A549 (cell line): ENCODE measurements at regions not wholly inside any gene's neighbourhood (a gene's known extent, or its start where the extent isn't known, plus 50 kb on each side); places are given as distances from the start of the nearest gene placed in this dataset.

Experiments
- ATAC-seq, 2 experiments: fragments of 200-7000 bp in 1 of 2; fragments of >200 bp in 1 of 2; cut with Nextera tagmentation in 1 of 2; cut with Tn5 transposase in 1 of 2; 3 replicates each; pipeline versions ENCODE4 v1.8.0 to v1.9.1; 2018 to 2020; ENCODE audit warnings: mild to moderate bottlenecking in 1 of 2, moderate library complexity in 1 of 2
- CTCF ChIA-PET: fragments of 300-600 bp; sonication (Branson Sonifier 250); formaldehyde crosslinking; extraction: SDS; loops from one replicate; lab custom pipeline; 2021; ENCODE audit warnings: antibody characterized with exemption, inconsistent platforms; lab: Yijun Ruan, JAX
- POLR2A ChIA-PET: fragments of 350-600 bp; formaldehyde crosslinking; extraction: SDS; loops from one replicate; lab custom pipeline; 2021; ENCODE audit warnings: antibody characterized with exemption, inconsistent platforms; lab: Yijun Ruan, JAX
- DNase-seq, 2 experiments: peaks; one replicate each; pipeline versions ENCODE4 v3.0.0 to v3.0.0-alpha.2; 2011 to 2016; ENCODE audit warnings: low read depth in 1 of 2, low spot score in 1 of 2
- FAIRE-seq: peaks from 2 replicates; lab custom pipeline; 2011; peaks lifted over from hg19 to GRCh38; lab: Jason Lieb, UNC
- H3K27ac ChIP-seq, 2 experiments: fragments of >200 bp; sonication (Bioruptor Twin); formaldehyde crosslinking; 3 replicates each; pipeline ENCODE4 v1.5.1; 2016 to 2017
- H3K4me1 ChIP-seq: fragments of >200 bp; sonication (Bioruptor Twin); formaldehyde crosslinking; 3 replicates; pipeline ENCODE4 v1.6.1; 2016
- H3K4me2 ChIP-seq: fragments of >200 bp; sonication (Bioruptor Twin); formaldehyde crosslinking; 3 replicates; pipeline ENCODE4 v1.6.1; 2016
- H3K4me3 ChIP-seq: fragments of >200 bp; sonication (Bioruptor Twin); formaldehyde crosslinking; 3 replicates; pipeline ENCODE4 v1.5.1; 2016
- H3K9me3 ChIP-seq: fragments of >200 bp; sonication (Bioruptor Twin); formaldehyde crosslinking; 3 replicates; pipeline ENCODE4 v1.6.1; 2016
- EHF ChIP-seq: fragments of 250-450 bp; sonication (Bioruptor Pico); IDR thresholded peaks from 2 replicates; pipeline ENCODE4 v1.5.0; 2020; ENCODE audit warnings: mild to moderate bottlenecking
- FOSB ChIP-seq: fragments of 250-450 bp; sonication (Bioruptor Pico); IDR thresholded peaks from 2 replicates; pipeline ENCODE4 v1.5.0; 2020; ENCODE audit warnings: mild to moderate bottlenecking, moderate library complexity
- FOSL2 ChIP-seq, 2 experiments: fragments of 450-650 bp in 1 of 2; fragments of >200 bp in 1 of 2; sonication (Bioruptor Twin) in 1 of 2; formaldehyde crosslinking; IDR thresholded peaks; 2 replicates each; pipeline versions ENCODE4 v1.5.0 to v1.6.1; 2016 to 2020; ENCODE audit warnings: mild to moderate bottlenecking in 1 of 2, moderate library complexity in 1 of 2
- FOXS1 ChIP-seq: fragments of 250-450 bp; sonication (Bioruptor Pico); IDR thresholded peaks from 2 replicates; pipeline ENCODE4 v1.5.0; 2020; ENCODE audit warnings: mild to moderate bottlenecking, moderate library complexity
- HDAC2 ChIP-seq: fragments of 200-600 bp; sonication (generic); IDR thresholded peaks from 2 replicates; pipeline ENCODE4 v1.6.1; 2016
- HOXA7 ChIP-seq: fragments of 250-450 bp; sonication (Bioruptor Pico); IDR thresholded peaks from 2 replicates; pipeline ENCODE4 v1.5.0; 2020; ENCODE audit warnings: mild to moderate bottlenecking, moderate library complexity
- HOXB13 ChIP-seq: fragments of 250-450 bp; sonication (Bioruptor Pico); IDR thresholded peaks from 2 replicates; pipeline ENCODE4 v1.5.0; 2020; ENCODE audit warnings: low read depth, mild to moderate bottlenecking, moderate library complexity
- HOXB5 ChIP-seq: fragments of 250-450 bp; sonication (Bioruptor Pico); IDR thresholded peaks from 2 replicates; pipeline ENCODE4 v1.5.0; 2020; ENCODE audit warnings: mild to moderate bottlenecking, moderate library complexity
- JUN ChIP-seq, 2 experiments: fragments of >200 bp; sonication (Bioruptor Twin); formaldehyde crosslinking; IDR thresholded peaks; 2 replicates in 1 of 2; 3 replicates in 1 of 2; pipeline ENCODE4 v1.6.1; 2016 to 2017
- KDM5A ChIP-seq: fragments of 200-600 bp; sonication (generic); IDR thresholded peaks from 2 replicates; pipeline ENCODE4 v1.6.1; 2016; ENCODE audit warnings: antibody characterized with exemption, mild to moderate bottlenecking
- MAZ ChIP-seq: fragments of 150-350 bp; IDR thresholded peaks from 2 replicates; pipeline ENCODE4 v1.6.1; 2014; ENCODE audit warnings: antibody characterized with exemption, low read depth, low read length, borderline replicate concordance
- MYC ChIP-seq: IDR thresholded peaks from 2 replicates; pipeline ENCODE4 v1.6.1; 2012; ENCODE audit warnings: mild to moderate bottlenecking, inconsistent platforms, low read length, improper control_type of control experiment, borderline replicate concordance
- NR3C1 ChIP-seq: fragments of >200 bp; sonication (Bioruptor Twin); formaldehyde crosslinking; IDR thresholded peaks from 3 replicates; pipeline ENCODE4 v1.6.1; 2017
- PHF8 ChIP-seq: fragments of 200-600 bp; sonication (generic); IDR thresholded peaks from 2 replicates; pipeline ENCODE4 v1.6.1; 2016; ENCODE audit warnings: low read depth, mild to moderate bottlenecking, antibody characterized with exemption, moderate library complexity, borderline replicate concordance
- RAD21 ChIP-seq, 2 experiments: fragments of >200 bp in 1 of 2; sonication (Bioruptor Twin) in 1 of 2; formaldehyde crosslinking in 1 of 2; IDR thresholded peaks in 1 of 2; conservative IDR thresholded peaks in 1 of 2; 2 replicates in 1 of 2; 3 replicates in 1 of 2; pipeline ENCODE4 v1.6.1; 2012 to 2018; ENCODE audit warnings: inconsistent platforms in 1 of 2
- RFX5 ChIP-seq: fragments of 450-650 bp; IDR thresholded peaks from 2 replicates; pipeline ENCODE4 v1.7.1; 2014; ENCODE audit warnings: antibody characterized with exemption, mild to moderate bottlenecking, moderate library complexity
- SREBF2 ChIP-seq: fragments of 450-650 bp; IDR thresholded peaks from 2 replicates; pipeline ENCODE4 v1.6.1; 2014; ENCODE audit warnings: mild to moderate bottlenecking, moderate library complexity
- TFCP2L1 ChIP-seq: fragments of 250-450 bp; sonication (Bioruptor Pico); IDR thresholded peaks from 2 replicates; pipeline ENCODE4 v1.5.0; 2021; ENCODE audit warnings: mild to moderate bottlenecking
- ZSCAN20 ChIP-seq: fragments of 250-450 bp; sonication (Bioruptor Pico); IDR thresholded peaks from 2 replicates; pipeline ENCODE4 v1.8.0; 2022; ENCODE audit warnings: mild to moderate bottlenecking, moderate library complexity
- WGBS: methylation state at CpG from one replicate; pipeline ENCODE4 v1.1.6; 2017; ENCODE audit errors: missing lambda C conversion rate; 5-methylcytosine and 5-hydroxymethylcytosine counted together
- TF ChIP-seq, protein P1 (sequence below): IDR thresholded peaks from 2 replicates; pipeline ENCODE4 v1.6.1; 2012
- TF ChIP-seq, protein P2 (sequence below): fragments of 450-650 bp; IDR thresholded peaks from 2 replicates; pipeline ENCODE4 v1.6.1; 2014; ENCODE audit warnings: antibody characterized with exemption
- TF ChIP-seq, protein P3 (sequence below): fragments of 250-450 bp; sonication (Bioruptor Pico); IDR thresholded peaks from 2 replicates; pipeline ENCODE4 v1.5.0; 2020; ENCODE audit warnings: low read depth, mild to moderate bottlenecking, moderate library complexity
- TF ChIP-seq, protein P4 (sequence below): IDR thresholded peaks from 2 replicates; pipeline ENCODE4 v1.6.1; 2012; ENCODE audit warnings: low read depth, borderline replicate concordance

DNA sequence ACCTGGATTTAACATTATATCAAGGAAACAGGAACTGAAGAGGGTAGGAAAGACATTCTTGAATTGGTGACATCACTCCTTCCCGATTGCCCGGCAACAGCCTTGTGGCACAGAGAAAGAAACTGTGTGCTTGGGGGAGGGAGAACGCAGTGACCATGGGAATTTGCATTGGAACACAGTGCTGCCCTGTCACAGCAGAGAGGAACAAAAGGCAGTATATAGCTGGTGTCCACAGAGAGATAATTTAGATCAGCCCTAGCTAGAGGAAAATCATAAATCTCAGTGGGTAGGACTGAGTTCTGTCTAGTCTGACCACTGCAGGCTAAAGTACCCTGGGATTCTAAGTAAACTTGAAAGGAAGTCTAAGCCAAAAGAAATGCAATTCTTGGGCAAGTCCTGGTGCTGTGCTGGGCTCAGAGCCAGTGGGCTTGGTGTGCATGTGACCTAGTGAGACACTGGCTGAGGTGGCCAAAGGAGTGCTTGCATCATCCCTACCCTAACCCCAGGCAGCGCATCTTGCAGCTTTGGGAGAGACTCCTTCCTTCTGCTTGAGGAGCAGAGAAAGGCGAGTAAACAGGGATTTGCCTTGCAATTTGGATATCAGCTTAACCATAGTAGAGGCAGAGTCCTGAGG lies 697.6 kb downstream of the HACE1 start:
- no peak for ATAC-seq
- no peak overlapping the region for H3K4me3 ChIP-seq
- DNase-seq: peak in 1 of 2 experiments; percentile 4

DNA sequence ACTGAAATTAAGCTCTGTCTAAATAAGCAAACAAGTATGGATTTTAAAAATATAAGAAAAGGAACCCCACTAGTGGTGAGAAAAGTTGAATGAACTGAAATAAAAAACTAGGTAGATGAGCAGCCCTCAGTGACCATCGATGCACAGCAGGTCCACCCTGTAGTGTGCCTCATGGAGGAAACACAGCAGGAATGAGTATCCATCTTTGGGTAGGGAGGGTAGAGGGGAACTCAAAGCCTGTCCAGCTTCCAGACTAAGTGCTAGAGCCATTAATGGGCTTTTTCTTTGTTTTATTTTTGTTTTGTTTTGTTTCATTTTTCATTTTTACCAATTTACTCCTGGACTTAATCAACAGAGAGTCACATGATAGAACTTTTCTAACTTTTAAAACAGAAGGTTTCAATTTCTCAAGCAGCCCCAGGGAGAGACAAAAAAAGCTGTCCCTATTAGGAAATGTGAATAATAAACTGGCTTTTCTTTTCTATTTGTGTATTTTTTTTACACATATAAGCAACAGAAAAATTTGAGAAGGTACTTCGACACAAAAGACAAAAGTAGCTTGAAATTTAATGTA lies 700.6 kb downstream of the HACE1 start:
- Histone ChIP-seq H3K4me3 (no peak overlapping the region), H3K4me1 (no peaks in the 10 kb centered on the region), H3K27ac (no peak overlapping the region), H3K9me3 (no peaks in the 10 kb centered on the region), H3K4me2 (no peak overlapping the region)
- TF ChIP-seq HOXA7 (CRISPR knock-in tag): no peak
- TF ChIP-seq JUN (IDR thresholded peaks at IDR 0.05): no peak
- TF ChIP-seq, protein P1, sequence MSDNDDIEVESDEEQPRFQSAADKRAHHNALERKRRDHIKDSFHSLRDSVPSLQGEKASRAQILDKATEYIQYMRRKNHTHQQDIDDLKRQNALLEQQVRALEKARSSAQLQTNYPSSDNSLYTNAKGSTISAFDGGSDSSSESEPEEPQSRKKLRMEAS: no peak
- TF ChIP-seq HOXB13 (CRISPR knock-in tag): no peak
- TF ChIP-seq, protein P2, sequence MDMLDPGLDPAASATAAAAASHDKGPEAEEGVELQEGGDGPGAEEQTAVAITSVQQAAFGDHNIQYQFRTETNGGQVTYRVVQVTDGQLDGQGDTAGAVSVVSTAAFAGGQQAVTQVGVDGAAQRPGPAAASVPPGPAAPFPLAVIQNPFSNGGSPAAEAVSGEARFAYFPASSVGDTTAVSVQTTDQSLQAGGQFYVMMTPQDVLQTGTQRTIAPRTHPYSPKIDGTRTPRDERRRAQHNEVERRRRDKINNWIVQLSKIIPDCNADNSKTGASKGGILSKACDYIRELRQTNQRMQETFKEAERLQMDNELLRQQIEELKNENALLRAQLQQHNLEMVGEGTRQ: no peak
- TF ChIP-seq, protein P3, sequence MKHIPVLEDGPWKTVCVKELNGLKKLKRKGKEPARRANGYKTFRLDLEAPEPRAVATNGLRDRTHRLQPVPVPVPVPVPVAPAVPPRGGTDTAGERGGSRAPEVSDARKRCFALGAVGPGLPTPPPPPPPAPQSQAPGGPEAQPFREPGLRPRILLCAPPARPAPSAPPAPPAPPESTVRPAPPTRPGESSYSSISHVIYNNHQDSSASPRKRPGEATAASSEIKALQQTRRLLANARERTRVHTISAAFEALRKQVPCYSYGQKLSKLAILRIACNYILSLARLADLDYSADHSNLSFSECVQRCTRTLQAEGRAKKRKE (CRISPR knock-in tag): no peak
- TF ChIP-seq, protein P4, sequence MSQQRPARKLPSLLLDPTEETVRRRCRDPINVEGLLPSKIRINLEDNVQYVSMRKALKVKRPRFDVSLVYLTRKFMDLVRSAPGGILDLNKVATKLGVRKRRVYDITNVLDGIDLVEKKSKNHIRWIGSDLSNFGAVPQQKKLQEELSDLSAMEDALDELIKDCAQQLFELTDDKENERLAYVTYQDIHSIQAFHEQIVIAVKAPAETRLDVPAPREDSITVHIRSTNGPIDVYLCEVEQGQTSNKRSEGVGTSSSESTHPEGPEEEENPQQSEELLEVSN: no peak
- no peak for TF ChIP-seq HOXB5 (CRISPR knock-in tag)
- TF ChIP-seq NR3C1: no peak
- TF ChIP-seq HDAC2: no peak
- no peak for TF ChIP-seq RFX5
- TF ChIP-seq EHF (CRISPR knock-in tag): no peak
- no peak for TF ChIP-seq FOSL2 (IDR thresholded peaks at IDR 0.05)
- no peak for TF ChIP-seq FOSL2 (CRISPR knock-in tag; IDR thresholded peaks at IDR 0.05)
- no peak for TF ChIP-seq SREBF2
- 3% methylated on average over 2 of the region's 2 CpGs for WGBS
- ChIA-PET POLR2A (no interaction called here), CTCF (no interaction called here)
- DNase-seq (no peak), FAIRE-seq (no peak), ATAC-seq (no peak)

More for the DNA sequence above, 697.6 kb downstream of the HACE1 start:
- ChIA-PET POLR2A (no interaction called here), CTCF (no interaction called here)
- Histone ChIP-seq H3K4me2 (no peak overlapping the region), H3K4me1 (no peaks in the 10 kb centered on the region), H3K27ac (no peak overlapping the region), H3K9me3 (no peaks in the 10 kb centered on the region)
- WGBS: 30% methylated on average over 4 of the region's 5 CpGs
- TF ChIP-seq RFX5 (no peak), KDM5A (no peak), FOXS1 (CRISPR knock-in tag) (no peak), TFCP2L1 (CRISPR knock-in tag) (no peak), HOXB13 (CRISPR knock-in tag) (no peak), ZSCAN20 (CRISPR knock-in tag) (no peak), PHF8 (no peak), MYC (no peak), MAZ (no peak), NR3C1 (no peak), RAD21 (conservative IDR thresholded peaks at IDR 0.05 in 1 of 2, IDR thresholded peaks at IDR 0.05 in 1 of 2) (no peak), FOSB (no peak)
- TF ChIP-seq, all 56 proteins: peak for 0
- FAIRE-seq: no peak
